HG02678 (cell line): ENCODE measurements at regions not wholly inside any gene's neighbourhood (a gene's known extent, or its start where the extent isn't known, plus 50 kb on each side); places are given as distances from the start of the nearest gene placed in this dataset.

Experiments used
- ATAC-seq: cut with Tn5 transposase; IDR thresholded peaks from one replicate; pipeline ENCODE4 v1.9.1; 2021; ENCODE audit warnings: mild to moderate bottlenecking, moderate library complexity; ENCODE audit not compliant: unreplicated experiment

DNA sequence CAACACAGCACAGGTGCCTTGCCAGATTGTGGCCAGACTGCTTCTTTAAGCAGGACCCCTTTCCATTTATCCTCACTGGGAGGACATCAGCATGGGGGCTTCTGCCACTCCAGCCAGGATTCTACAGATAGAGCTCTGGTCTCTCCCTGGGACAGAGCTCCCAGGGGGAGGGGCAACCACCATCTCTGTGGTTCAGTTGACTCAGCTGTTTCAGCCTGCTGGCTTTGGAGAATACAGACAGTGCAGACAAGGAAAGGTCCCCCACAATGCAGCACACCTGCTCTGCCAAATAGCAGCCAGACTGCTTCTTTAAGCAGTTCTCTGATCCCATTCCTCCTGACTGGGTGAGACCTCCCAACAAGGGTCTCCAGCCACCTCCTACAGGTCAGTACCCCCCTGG, 132.8 kb downstream of the OR2K2 start:
- no peak for ATAC-seq

- no peak for ATAC-seq
These were observed 134.3 kb downstream of the OR2K2 start for GRCh38 chr9:111195766-111196165.

- no peak for ATAC-seq
These were observed 136.9 kb downstream of the OR2K2 start for GRCh38 chr9:111193095-111193494.

GRCh38 chr9:111192650-111193049, 137.4 kb downstream of the OR2K2 start:
- ATAC-seq: no peak

GRCh38 chr9:111190347-111190746, 139.7 kb downstream of the OR2K2 start:
- no peak for ATAC-seq

GRCh38 chr9:111187376-111187775, 142.6 kb downstream of the OR2K2 start:
- ATAC-seq: no peak

- no peak for ATAC-seq
These were observed 143.9 kb downstream of the OR2K2 start for GRCh38 chr9:111186021-111186530.

GRCh38 chr9:111180811-111181210, 142.5 kb upstream of the LPAR1 start:
- ATAC-seq: no peak

DNA sequence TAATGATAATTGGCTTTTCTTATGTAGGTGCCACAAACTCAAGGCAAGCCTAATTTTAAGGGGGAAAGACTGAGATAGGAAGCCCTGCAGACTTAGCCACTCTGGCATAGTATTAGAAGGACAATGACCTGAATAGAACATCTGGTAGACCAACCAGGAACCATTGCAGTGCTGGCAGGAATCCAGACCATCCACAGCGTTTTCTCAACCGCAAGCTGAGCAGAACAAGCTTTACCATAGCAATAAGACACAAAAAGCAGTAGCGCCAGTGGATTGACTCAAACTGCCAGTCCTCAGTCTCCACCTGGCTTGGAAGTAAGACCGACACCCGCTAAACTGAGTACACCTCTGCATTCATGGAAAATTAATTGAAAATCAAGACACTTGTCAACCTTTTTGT, 141.3 kb upstream of the LPAR1 start:
- ATAC-seq: no peak

DNA sequence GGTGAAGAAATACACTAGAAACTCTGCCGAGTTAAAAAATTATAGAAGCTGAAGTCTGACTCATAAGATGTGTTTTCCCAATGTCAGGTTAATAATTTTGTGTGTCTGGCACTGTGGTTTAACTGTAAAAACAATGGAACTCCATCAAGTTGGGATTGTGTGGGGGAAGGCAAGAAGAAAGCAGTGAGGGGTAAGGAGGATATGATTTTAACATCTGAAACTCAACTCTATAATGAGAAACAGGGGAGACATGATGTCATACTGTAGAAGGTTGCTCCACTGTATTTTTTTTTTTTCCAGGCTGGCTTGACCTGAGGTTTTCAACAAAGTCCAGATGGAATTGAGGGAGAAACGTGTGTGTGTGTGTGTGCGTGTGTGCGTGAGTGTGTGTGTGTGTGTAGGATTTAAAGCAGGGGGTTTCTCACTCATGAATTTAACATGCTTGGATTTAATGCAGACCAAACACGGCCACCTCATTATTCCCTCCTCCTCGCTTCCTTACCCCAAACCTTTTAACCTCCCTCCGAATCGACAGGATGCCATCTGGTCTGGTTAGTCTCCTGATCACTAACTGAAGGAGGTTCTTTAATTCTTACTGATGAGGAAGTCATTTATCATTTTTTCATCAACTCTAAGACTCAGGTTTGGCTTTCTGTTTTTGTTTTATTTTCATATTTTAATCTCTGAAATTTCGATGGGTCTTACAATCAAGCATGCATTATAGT, 140.2 kb upstream of the LPAR1 start:
- no peak for ATAC-seq

DNA sequence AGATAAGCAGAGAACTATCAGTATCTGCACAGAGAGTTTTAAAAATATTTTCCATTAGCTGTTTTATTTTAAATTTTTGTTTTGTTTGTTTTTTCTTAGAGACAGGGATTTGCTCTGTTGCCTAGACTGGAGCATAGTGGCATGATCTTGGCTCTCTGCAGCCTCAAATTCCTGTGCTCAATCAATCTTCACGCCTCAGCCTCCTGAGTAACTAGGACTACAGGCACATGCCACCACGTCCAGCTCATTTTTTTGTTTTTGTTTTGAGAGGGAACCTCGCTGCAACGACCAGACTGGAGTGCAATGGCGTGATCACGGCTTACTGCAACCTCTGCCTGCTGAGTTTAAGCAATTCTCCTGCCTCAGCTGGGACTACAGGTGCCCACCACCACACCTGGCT, 138.2 kb upstream of the LPAR1 start:
- ATAC-seq: no peak

DNA sequence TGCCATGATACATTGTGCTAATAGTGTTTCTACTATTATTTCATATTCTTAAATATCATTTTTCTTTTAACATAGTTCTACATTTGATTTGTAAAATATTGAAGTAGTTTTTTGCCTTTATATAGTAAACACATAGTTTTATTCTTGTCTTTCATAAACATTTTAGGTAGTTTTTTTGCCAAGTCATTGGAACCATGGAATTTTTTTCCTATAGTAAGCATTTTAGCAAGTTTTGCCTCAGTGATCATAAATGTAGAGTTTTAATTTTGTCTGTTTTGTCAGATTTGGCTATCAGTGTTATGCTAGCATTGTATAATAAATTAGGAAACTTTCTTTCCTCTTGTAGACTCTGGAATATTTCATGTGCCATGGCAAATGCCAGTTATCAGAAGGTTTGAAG, 137.1 kb upstream of the LPAR1 start:
- no peak for ATAC-seq

GRCh38 chr9:111167341-111167740, 129.1 kb upstream of the LPAR1 start:
- ATAC-seq: no peak

GRCh38 chr9:111163716-111164389, 125.6 kb upstream of the LPAR1 start:
- ATAC-seq: no peak

- no peak for ATAC-seq
These were observed 123.8 kb upstream of the LPAR1 start for GRCh38 chr9:111162026-111162425.

DNA sequence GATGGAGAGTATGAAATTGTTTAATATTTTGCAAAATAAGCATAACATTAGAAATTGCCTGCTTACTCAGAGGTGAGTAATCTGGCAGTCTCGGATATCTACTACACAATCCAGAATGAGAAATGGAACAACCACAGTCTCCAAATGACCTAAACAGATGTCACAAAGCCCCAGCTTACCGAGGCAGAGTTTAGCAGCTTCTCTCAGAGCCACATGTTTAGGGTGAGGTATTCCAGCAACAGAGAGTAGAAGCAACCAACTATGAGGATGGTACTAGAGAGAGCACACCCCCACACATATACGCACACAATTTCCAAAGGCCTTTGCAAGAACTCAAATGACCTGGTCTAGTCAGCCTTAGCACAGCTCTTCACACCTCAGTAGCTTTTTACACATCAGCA, 122.7 kb upstream of the LPAR1 start:
- ATAC-seq: no peak

GRCh38 chr9:111158999-111159398, 120.7 kb upstream of the LPAR1 start:
- ATAC-seq: no peak

DNA sequence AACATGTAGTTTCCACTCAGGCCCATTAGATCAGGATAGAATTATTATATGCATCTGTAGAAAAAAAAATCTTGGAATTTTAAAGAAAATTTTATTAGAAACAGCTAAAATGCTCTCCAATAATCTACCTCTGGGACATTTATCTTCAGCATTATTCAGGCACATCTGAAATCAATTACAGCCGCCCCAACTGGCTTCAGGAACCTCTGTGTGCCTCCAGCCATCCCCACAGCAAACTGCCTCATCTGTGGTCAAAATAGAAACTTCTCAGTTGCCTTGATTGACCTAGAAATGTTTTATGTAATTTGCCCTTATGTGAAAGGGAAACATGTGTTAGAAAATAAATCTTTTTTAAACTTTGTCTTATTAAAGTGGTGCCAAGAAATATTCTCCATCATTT, 120.1 kb upstream of the LPAR1 start:
- ATAC-seq: no peak

DNA sequence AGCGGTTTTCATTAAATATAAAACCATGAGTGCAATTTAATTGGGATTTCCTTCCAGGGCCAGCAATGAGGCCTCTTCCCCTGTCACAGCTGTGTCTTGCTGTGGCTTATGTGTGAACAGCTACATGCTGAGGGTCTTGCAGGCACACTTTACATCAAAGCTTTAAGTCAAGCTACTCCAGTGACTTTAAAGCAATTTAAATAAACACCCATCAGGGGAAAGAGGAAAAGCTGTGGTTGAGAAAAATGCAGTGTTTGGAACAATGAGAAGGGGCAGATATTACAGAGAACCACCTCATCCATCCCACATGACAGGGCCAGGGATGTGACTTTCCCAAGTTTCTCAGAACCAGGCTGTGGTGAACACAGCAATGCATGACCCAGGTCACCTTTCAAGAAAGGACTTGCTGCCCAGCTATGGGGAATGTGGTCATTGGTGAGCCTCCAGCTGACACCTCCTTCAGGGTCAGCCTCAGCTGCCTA, 115.9 kb upstream of the LPAR1 start:
- no peak for ATAC-seq

GRCh38 chr9:111152614-111153406, 114.5 kb upstream of the LPAR1 start:
- no peak for ATAC-seq

GRCh38 chr9:111151537-111151936, 113.3 kb upstream of the LPAR1 start:
- ATAC-seq: no peak

DNA sequence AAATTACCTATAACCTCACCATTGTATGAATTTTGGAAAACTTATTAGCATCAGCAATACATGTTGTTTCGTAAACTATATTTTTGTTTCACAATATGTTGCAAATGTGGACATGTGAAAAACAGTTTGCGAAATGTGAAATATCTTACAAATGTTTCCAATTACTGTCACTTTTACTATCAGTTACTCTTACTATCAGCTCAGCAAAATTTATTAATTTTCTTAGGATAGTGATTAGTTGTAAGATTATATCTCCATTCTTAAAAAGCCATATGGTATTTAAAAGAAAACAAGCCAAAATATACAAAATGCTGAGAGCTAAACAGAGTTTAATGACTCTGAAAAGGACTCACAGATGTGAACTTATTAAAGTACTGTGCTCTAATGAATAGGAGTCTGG, 111.9 kb upstream of the LPAR1 start:
- no peak for ATAC-seq
